Fibroblast of peridontal ligament (primary cell): ENCODE measurements at regions not wholly inside any gene's neighbourhood (a gene's known extent, or its start where the extent isn't known, plus 50 kb on each side); places are given as distances from the start of the nearest gene placed in this dataset.

Experiments used
- DNase-seq: peaks from one replicate; pipeline ENCODE4 v3.0.0-alpha.2; 2010; ENCODE audit errors: extremely low read depth

GRCh38 chr7:45973725-45974532, 52.9 kb upstream of the IGFBP3 start:
- DNase-seq, result no peak

GRCh38 chr7:45972629-45973312, 51.7 kb upstream of the IGFBP3 start:
- no peak for DNase-seq

- no peak for DNase-seq
These were observed 50.6 kb upstream of the IGFBP3 start for GRCh38 chr7:45971661-45972175.

- no peak for DNase-seq
These were observed 50.1 kb upstream of the IGFBP3 start for GRCh38 chr7:45971171-45971570.
